ENCODE measurements at regions not wholly inside any gene's neighbourhood (a gene's known extent, or its start where the extent isn't known, plus 50 kb on each side); places are given as distances from the start of the nearest gene placed in this dataset.
A peak's percentile ranks its signal among the peaks of the same experiment; 100 is the strongest.

GRCh38 chr14:97138801-97139200 is 341.6 kb downstream of the VRK1 start:
- TF ChIP-seq FOSL2 (IDR thresholded peaks at IDR 0.05; ENCODE audit: borderline replicate concordance, low read depth) (no peak), ELF1 (IDR thresholded peaks at IDR 0.05) (no peak), RFX5 (IDR thresholded peaks at IDR 0.05; ENCODE audit: low read length) (no peak), MEF2A (IDR thresholded peaks at IDR 0.05; ENCODE audit: borderline replicate concordance, low read depth) (no peak), YY1 (IDR thresholded peaks at IDR 0.05; ENCODE audit: low read depth) (no peak), RAD21 (IDR thresholded peaks at IDR 0.05; ENCODE audit: low read length) (peak; percentile 18; the same call in 1 of the 2 replicates), SMC3 (IDR thresholded peaks at IDR 0.05; ENCODE audit: low read depth, low read length) (no peak)
- Histone ChIP-seq H3K4me3 (ENCODE audit: low read depth in 2 of 2, low read length in 1 of 2) (no peak overlapping the region), H3K4me2 (no peak overlapping the region), H3F3A (replicated peaks; ENCODE audit: insufficient read depth) (no peaks in the 10 kb centered on the region), H3K4me1 (ENCODE audit: control insufficient read depth in 1 of 2, insufficient read depth in 2 of 2, low read depth in 1 of 2, low read length in 1 of 2) (no peaks in the 10 kb centered on the region; a peak in 1 of 4 replicates), H3K9me3 (no peaks in the 10 kb centered on the region), H4K20me1 (ENCODE audit: insufficient read depth) (no peaks in the 10 kb centered on the region), H3K9me2 (no peaks in the 10 kb centered on the region), H3K79me2 (ENCODE audit: insufficient read depth) (no peaks in the 10 kb centered on the region), H3K27ac (ENCODE audit: low read depth in 2 of 2, low read length in 1 of 2) (no peak overlapping the region), H3K27me3 (ENCODE audit: insufficient read depth) (no peaks in the 10 kb centered on the region), H3K36me3 (replicated peaks in 1 of 2; ENCODE audit: control insufficient read depth in 1 of 2, insufficient read depth in 2 of 2, low read length in 1 of 2) (no peaks in the 10 kb centered on the region), H2AFZ (ENCODE audit: low read depth) (no peak overlapping the region), H3K9ac (no peak overlapping the region)
- POLR2A ChIA-PET, result no interaction called here
- CTCF ChIA-PET, result no interaction called here
- WGBS (ENCODE audit: low lambda C conversion rate), result 6% methylated on average over 4 of the region's 4 CpGs
- no peak for DNase-seq

DNA sequence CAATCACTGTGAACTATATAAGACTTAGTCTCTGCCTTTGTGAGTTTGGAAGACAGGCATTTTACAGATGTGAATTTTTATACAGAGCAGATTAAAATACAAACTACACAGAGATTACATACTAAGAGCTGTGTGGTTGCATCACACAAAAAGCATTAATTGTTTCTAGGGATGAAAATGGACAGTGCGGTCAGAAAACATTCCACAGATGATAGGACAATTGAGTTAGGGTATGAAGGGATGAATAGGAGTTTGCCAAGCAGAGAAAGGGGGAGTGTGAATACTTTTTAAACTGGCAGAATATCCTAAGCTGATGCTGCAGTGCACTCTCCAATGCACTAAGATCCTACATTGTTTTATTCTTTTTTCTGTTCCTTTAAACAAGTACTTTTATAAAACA is 345.8 kb downstream of the VRK1 start:
- POLR2A ChIA-PET, result no interaction called here
- Histone ChIP-seq H3K27ac (ENCODE audit: low read depth in 2 of 2, low read length in 1 of 2) (no peak overlapping the region), H3F3A (replicated peaks; ENCODE audit: insufficient read depth) (no peaks in the 10 kb centered on the region), H3K4me3 (ENCODE audit: low read depth in 2 of 2, low read length in 1 of 2) (no peak overlapping the region), H3K9me2 (no peaks in the 10 kb centered on the region), H3K79me2 (ENCODE audit: insufficient read depth) (no peaks in the 10 kb centered on the region), H3K4me1 (ENCODE audit: control insufficient read depth in 1 of 2, insufficient read depth in 2 of 2, low read depth in 1 of 2, low read length in 1 of 2) (no peaks in the 10 kb centered on the region; a peak in 1 of 4 replicates), H3K4me2 (no peak overlapping the region), H3K9ac (no peak overlapping the region), H3K9me3 (no peaks in the 10 kb centered on the region), H3K27me3 (ENCODE audit: insufficient read depth) (no peaks in the 10 kb centered on the region), H4K20me1 (ENCODE audit: insufficient read depth) (no peaks in the 10 kb centered on the region), H2AFZ (ENCODE audit: low read depth) (no peak overlapping the region), H3K36me3 (replicated peaks in 1 of 2; ENCODE audit: control insufficient read depth in 1 of 2, insufficient read depth in 2 of 2, low read length in 1 of 2) (no peaks in the 10 kb centered on the region)
- CTCF ChIA-PET, result no interaction called here
- 13% methylated on average over 1 of the region's 1 CpG for WGBS (ENCODE audit: low lambda C conversion rate)
- no peak for DNase-seq
- TF ChIP-seq EZH2phosphoT487 (IDR thresholded peaks at IDR 0.05; ENCODE audit: borderline replicate concordance, low read depth) (no peak), REST (IDR thresholded peaks at IDR 0.05; ENCODE audit: low read depth, low read length) (no peak), MEF2A (IDR thresholded peaks at IDR 0.05; ENCODE audit: borderline replicate concordance, low read depth) (no peak), MXI1 (IDR thresholded peaks at IDR 0.05; ENCODE audit: low read depth, low read length) (no peak), RCOR1 (IDR thresholded peaks at IDR 0.05; ENCODE audit: low read length) (no peak), TCF12 (IDR thresholded peaks at IDR 0.05) (no peak), FOSL2 (IDR thresholded peaks at IDR 0.05; ENCODE audit: borderline replicate concordance, low read depth) (no peak), GATA2 (CRISPR knock-in tag; IDR thresholded peaks at IDR 0.05) (no peak), SIN3A (IDR thresholded peaks at IDR 0.05; ENCODE audit: borderline replicate concordance, low read depth, low read length) (no peak), TAF1 (IDR thresholded peaks at IDR 0.05; ENCODE audit: borderline replicate concordance, low read depth, low read length) (no peak), GABPA (IDR thresholded peaks at IDR 0.05; ENCODE audit: low read depth) (no peak), ZBTB33 (IDR thresholded peaks at IDR 0.05; ENCODE audit: borderline replicate concordance, low read depth) (no peak)
- TF ChIP-seq, protein P1, sequence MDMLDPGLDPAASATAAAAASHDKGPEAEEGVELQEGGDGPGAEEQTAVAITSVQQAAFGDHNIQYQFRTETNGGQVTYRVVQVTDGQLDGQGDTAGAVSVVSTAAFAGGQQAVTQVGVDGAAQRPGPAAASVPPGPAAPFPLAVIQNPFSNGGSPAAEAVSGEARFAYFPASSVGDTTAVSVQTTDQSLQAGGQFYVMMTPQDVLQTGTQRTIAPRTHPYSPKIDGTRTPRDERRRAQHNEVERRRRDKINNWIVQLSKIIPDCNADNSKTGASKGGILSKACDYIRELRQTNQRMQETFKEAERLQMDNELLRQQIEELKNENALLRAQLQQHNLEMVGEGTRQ (IDR thresholded peaks at IDR 0.05; ENCODE audit: borderline replicate concordance, low read depth, low read length), result no peak

All from SK-N-SH (cell line).